ENCODE measurements at regions not wholly inside any gene's neighbourhood (a gene's known extent, or its start where the extent isn't known, plus 50 kb on each side); places are given as distances from the start of the nearest gene placed in this dataset.

DNA sequence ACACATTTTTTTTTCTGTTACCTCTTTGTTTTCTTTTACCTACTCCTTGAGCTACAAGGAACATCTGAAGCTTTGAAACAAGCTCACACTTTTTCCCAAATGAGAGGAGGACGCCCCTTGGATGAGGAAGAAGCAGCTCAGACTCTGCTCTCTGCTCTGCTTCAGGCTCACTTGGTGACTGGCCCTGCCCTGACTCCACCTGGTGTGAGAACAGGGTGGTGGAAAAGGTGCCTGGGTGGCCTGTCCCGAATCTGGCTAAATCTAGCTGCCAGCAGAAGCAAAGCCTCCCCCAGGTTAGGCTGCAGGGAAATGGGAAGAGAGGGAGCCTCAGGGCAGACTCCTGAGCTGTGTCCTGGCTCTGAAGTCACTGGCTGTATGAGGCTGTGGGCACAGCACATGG is 68.0 kb upstream of the CEACAM8 start:
- Mint-ChIP-seq H3K4me3 (no peak overlapping the region), H3K27ac (no peak overlapping the region), H3K9me3 (peaks cover 66% of the 10 kb centered on the region), H3K27me3 (ENCODE audit: low read depth, poor library complexity) (peaks cover 4% of the 10 kb centered on the region), H3K36me3 (ENCODE audit: low read depth) (no peaks in the 10 kb centered on the region), H3K4me1 (no peaks in the 10 kb centered on the region)
- TF ChIP-seq, protein P1, sequence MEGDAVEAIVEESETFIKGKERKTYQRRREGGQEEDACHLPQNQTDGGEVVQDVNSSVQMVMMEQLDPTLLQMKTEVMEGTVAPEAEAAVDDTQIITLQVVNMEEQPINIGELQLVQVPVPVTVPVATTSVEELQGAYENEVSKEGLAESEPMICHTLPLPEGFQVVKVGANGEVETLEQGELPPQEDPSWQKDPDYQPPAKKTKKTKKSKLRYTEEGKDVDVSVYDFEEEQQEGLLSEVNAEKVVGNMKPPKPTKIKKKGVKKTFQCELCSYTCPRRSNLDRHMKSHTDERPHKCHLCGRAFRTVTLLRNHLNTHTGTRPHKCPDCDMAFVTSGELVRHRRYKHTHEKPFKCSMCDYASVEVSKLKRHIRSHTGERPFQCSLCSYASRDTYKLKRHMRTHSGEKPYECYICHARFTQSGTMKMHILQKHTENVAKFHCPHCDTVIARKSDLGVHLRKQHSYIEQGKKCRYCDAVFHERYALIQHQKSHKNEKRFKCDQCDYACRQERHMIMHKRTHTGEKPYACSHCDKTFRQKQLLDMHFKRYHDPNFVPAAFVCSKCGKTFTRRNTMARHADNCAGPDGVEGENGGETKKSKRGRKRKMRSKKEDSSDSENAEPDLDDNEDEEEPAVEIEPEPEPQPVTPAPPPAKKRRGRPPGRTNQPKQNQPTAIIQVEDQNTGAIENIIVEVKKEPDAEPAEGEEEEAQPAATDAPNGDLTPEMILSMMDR (IDR thresholded peaks at IDR 0.05) = no peak
- no peak for DNase-seq

DNA sequence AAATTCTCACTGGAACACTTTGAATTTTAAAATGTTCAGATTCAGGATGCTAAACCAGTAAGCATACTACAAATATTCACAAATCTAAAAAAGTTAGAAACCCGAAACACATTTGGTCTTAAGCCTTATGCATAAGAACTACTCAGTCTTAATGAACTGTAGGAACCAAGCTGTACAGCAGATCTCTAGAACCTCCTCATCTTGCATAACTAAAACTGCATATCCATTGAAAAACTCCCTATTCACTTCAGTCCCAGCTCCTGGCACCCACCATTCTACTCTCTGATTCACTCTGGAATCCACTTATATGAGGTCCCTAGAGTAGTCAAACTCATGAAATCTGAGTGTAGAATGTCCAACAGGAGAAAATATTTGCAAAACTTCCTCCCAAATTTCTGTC is 65.6 kb upstream of the CEACAM8 start:
- Mint-ChIP-seq H3K27me3 (ENCODE audit: low read depth, poor library complexity) (peaks cover 4% of the 10 kb centered on the region), H3K27ac (no peak overlapping the region), H3K9me3 (peaks cover 69% of the 10 kb centered on the region), H3K4me1 (no peaks in the 10 kb centered on the region), H3K4me3 (no peak overlapping the region), H3K36me3 (ENCODE audit: low read depth) (no peaks in the 10 kb centered on the region)
- no peak for DNase-seq
- TF ChIP-seq, protein P1 (IDR thresholded peaks at IDR 0.05) = no peak

DNA sequence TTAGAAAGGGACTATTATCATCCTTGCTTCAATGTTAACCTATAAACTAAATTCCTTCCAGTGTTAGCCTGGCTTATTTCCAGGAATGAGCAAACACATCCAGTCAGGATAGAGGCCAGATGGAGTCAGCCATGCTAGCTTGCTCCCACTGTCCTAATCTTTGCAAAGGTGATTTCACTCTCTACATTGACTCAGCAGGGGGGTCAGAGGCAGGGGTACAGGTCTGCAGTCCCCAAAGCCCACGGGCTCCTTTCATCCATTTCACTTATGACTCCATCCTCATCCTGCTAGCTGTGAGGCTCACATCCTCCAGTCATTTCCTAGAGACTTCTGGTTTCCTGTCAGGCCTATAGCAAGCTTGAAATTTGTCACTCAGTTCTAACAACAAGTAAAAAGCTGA is 63.4 kb upstream of the CEACAM8 start:
- Mint-ChIP-seq H3K27me3 (ENCODE audit: low read depth, poor library complexity) (peaks cover 7% of the 10 kb centered on the region), H3K4me3 (no peak overlapping the region), H3K4me1 (no peaks in the 10 kb centered on the region), H3K36me3 (ENCODE audit: low read depth) (no peaks in the 10 kb centered on the region), H3K27ac (no peak overlapping the region), H3K9me3 (peaks cover 81% of the 10 kb centered on the region)
- TF ChIP-seq, protein P1 (IDR thresholded peaks at IDR 0.05) = no peak
- DNase-seq = no peak

DNA sequence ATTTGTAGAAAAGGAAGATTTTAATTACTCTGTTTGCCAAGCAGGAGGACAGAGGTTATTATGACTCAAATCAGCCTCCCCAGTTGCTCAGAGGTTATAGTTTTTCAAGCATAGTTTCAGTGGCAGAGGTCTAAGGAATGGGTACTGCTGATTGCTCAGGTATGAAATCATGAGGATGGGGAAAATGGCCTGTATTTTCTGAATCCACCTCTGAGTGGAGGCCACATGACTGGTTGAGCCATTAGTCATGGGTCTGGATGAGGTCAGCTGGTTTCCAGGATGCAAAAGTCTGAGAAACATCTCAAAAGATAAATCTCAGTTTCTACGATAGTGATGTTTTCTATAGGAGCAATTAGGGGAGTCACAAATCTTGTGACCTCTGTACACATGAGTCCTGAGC is 62.8 kb upstream of the CEACAM8 start:
- H3K36me3 Mint-ChIP-seq (ENCODE audit: low read depth) = no peaks in the 10 kb centered on the region
- H3K27ac Mint-ChIP-seq = no peak overlapping the region
- no peaks in the 10 kb centered on the region for H3K4me1 Mint-ChIP-seq
- peaks cover 7% of the 10 kb centered on the region for H3K27me3 Mint-ChIP-seq (ENCODE audit: low read depth, poor library complexity)
- peaks cover 82% of the 10 kb centered on the region for H3K9me3 Mint-ChIP-seq
- DNase-seq = no peak
- no peak overlapping the region for H3K4me3 Mint-ChIP-seq
- TF ChIP-seq, protein P1 (IDR thresholded peaks at IDR 0.05) = no peak

DNA sequence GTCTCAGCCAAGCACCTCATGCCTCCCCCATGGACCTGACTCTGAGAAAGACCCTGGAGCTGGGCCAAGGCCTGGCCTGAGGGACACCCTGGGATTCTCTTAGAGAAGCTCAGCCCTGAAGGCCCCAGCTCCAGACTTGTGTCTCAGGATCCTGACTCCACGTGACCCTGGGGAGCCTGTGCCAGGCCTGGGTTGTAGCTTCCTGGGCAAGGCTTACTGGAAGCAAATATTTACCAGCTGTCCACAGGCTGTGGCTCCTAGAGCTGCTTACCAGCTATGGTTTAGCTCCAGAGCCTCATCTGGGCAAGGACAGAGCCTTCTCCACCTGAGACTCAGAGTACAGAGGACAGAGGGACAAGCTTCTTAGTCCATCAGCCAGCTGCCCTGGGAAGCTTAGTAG is 61.0 kb upstream of the CEACAM8 start:
- no peak for DNase-seq
- Mint-ChIP-seq H3K4me1 (no peaks in the 10 kb centered on the region), H3K9me3 (peaks cover 90% of the 10 kb centered on the region), H3K27me3 (ENCODE audit: low read depth, poor library complexity) (peaks cover 7% of the 10 kb centered on the region), H3K27ac (no peak overlapping the region), H3K4me3 (no peak overlapping the region), H3K36me3 (ENCODE audit: low read depth) (no peaks in the 10 kb centered on the region)
- TF ChIP-seq, protein P1 (IDR thresholded peaks at IDR 0.05) = no peak

DNA sequence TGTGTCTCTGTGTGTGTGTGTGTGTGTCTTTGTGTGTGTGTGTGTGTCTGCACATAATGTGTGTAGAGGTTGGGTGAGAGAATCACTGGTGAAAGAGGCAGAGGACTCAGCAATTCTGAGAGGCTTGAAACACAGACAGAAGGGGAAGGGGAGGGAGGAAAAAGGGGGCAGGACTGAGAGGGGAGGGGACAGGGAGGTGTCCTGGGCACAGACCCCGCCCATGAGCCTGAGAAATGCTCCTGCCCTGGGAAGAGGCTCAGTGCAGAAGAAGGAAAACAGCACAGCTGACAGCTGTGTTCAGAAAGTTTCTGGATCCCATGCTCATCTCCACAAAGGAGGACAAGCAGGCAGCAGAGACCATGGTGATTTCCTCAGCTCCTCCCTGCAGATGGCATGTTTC is 59.1 kb upstream of the CEACAM8 start:
- H3K9me3 Mint-ChIP-seq = peaks cover 92% of the 10 kb centered on the region
- H3K4me3 Mint-ChIP-seq = no peak overlapping the region
- DNase-seq = no peak
- peaks cover 7% of the 10 kb centered on the region for H3K27me3 Mint-ChIP-seq (ENCODE audit: low read depth, poor library complexity)
- H3K27ac Mint-ChIP-seq = no peak overlapping the region
- no peaks in the 10 kb centered on the region for H3K36me3 Mint-ChIP-seq (ENCODE audit: low read depth)
- H3K4me1 Mint-ChIP-seq = no peaks in the 10 kb centered on the region
- TF ChIP-seq, protein P1 (IDR thresholded peaks at IDR 0.05) = no peak

All from nephron progenitor cell (in vitro differentiated cells).